ENCODE measurements at regions not wholly inside any gene's neighbourhood (a gene's known extent, or its start where the extent isn't known, plus 50 kb on each side); places are given as distances from the start of the nearest gene placed in this dataset.
"Not testable (repeated sequence)": the region's sequence is repeated elsewhere in the genome, so short reads cannot be mapped to it uniquely, and the experiment has no call there.

DNA sequence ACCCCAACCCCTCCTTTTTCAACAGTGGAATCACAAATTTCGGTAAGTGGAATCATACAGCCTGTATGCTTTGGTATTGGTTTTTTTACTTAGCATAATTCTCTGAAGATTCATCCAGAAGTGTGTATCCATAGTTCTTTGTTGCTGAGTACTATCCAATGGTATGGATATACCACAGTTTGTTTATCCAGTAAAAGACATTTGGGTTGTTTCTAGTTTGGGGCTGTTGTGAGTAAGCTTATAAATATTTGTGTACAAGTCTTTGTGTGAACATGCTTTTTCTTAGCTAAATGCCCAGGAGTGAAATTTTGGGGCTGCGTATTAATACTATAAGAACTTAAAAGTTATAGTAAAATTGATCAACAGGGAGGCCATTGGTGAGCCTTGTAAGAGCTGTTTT lies 57.5 kb upstream of the GC start:
- DNase-seq, result no peak

DNA sequence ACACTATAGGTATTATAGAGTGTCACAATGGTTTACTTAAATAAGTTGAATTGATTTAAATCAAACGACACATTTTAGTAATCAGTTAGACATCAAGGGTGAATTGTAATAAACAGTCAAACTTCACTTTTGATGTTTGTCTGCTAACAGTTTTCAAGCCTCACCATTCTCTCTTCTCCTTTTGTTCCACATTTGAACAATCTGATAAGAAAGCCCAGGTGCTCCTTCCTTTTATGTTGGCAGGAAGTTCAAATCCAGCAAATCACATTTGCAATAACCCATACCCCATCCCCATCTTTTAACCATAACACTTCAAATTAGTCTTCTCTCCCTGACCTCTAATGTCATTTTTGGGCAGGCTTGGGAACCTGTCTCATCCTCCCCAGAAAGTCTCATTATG lies 63.4 kb upstream of the GC start:
- DNase-seq, result no peak

DNA sequence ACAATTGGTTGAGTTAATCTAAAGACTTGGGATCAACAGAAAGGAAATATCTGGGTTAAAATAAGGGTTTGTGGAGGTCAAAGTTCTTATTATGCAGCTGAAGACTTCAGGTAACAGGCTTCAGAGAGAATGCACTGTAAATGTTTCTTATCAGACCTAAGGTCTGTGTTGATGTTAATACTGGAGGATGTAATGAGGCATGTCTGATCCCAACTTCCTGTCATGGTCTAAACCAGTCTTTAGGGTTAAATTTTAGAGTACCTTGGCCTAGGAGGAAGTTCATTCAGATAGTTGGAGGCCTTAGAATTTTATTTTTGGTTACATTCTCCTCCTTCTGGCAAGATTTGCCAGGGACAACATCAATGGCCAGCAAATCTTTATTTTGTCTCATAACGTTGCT lies 72.1 kb upstream of the GC start:
- DNase-seq, result no peak

DNA sequence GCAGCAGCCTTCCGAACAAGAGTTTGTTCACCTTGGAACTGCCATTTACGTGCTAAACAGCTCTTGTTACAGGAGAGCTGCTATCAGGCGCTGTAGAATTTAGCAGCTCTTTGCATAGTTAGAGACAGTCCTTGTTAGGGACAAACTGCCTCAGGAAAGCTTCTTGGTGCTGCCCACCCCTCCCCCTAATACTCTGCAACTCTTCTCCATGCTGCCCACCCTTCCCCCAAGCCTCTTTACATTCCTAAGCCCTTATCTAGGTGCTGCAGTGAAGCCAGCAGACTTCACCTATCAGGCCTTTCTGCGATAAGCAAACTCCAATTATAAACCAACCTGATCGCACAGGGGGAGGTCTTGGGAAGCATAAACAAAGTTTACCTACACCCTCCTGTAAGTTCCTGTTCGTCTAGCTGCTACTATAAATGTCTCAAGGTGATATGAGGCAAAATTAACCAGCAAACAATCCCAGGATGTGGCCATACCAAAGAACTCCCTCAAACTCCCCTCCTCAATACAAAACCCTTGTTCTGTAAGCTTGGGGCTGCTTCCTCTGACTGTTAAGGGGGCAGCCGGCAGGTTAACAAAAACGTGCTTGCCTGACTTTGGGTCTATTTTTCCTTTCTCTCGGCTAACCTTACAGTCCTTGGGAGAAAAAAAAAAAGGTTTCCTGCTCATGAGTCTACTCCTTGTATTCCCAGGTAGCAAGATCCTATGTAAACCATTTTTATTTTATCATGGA lies 74.0 kb upstream of the GC start:
- DNase-seq, result no peak

DNA sequence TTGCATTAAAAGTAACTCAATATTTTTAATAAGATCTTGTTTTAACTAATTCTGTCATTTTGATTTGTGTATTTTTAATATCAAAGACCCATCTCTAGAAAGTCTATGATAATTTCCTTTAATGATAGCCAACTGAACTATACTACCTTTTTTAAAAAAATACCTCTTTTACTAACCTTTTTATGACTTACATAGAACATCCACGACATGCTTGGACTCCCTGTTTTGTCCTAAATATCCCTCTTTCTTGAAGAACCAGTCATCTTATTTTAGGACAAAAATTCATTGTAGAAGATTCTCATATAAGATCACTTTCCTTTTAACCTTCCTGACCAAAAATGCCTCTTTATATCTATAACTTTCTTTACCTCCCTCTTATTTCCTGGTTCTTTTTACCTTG lies 76.8 kb upstream of the GC start:
- peak in 1 of 2 experiments; percentile 31 for DNase-seq

- DNase-seq, result no peak
Measured at GRCh38 chr4:71862315-71862714, 78.4 kb upstream of the GC start.

GRCh38 chr4:71863457-71863856 lies 79.6 kb upstream of the GC start:
- no peak for DNase-seq

GRCh38 chr4:71864380-71864779 lies 80.5 kb upstream of the GC start:
- DNase-seq, result no peak

- DNase-seq, result no peak
Measured at GRCh38 chr4:71866212-71866885, 82.5 kb upstream of the GC start.

DNA sequence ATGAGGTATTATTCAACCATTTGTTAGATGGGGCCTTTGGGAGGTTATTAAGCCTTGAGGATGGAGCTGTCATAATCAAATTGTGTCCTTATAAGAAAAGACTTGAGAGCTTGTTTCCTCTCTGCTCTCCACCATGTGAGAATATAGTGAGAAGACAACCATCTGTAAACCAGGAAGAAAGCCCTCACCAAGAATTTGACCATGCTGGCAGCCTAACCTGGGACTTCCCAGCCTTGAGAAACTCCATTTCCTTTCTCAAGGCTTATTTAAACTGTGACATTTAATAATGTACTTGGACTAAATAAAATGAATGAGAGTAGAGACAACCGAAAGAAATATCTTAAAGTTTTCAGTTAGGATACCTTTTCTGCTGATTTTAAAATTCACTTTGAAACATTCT lies 83.7 kb upstream of the GC start:
- no peak for DNase-seq

DNA sequence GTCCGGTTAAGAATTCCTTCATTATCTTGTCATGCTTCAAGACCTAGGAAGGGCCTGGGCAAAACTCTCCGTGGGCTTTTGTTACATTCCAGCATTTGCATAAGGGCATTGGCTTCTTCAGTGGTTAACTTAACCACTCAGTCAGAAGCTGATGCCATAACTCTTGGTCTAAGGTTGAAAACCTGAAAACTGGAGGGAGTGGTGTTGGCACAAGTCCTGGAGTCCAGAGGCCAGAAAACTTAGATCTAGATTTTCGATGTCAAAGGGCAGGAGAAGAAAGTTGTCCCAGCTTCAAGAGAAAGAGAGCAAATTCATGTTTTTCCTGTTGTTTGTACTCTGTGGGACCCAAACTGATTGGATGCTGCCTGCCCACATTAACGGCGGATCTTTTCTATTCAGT lies 86.6 kb upstream of the GC start:
- no peak for DNase-seq

GRCh38 chr4:71872221-71872620 lies 88.3 kb upstream of the GC start:
- DNase-seq, result no peak

DNA sequence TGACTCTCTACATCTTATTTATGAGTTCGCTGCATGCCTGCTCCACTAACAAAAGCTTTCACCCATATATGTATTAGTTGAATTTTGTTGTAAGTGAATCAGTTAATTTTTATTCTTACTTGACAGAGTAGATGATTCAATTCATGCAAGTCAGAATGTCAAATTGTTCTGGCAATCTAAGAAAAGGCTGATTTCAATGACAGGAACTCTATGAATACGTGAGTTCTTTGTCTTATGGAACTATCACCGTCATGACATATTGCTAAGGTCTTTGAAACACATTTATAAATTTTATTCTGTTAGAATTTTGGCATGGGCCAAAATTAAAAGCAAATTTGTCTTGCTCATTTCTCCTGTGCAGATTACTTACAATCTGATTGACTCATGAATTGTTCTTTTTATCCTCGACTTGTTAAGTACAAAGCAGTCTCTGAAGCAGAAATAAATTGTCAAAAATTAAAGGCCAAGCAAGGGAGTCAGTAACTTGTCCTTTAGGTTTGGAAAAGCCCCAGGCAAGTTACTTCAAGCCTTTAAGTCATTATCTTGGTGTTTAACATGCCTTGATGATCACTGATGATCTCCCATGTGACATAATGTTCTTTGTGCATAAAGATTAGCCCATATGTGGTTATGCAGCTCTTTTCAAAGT lies 89.0 kb upstream of the GC start:
- DNase-seq, result no peak

DNA sequence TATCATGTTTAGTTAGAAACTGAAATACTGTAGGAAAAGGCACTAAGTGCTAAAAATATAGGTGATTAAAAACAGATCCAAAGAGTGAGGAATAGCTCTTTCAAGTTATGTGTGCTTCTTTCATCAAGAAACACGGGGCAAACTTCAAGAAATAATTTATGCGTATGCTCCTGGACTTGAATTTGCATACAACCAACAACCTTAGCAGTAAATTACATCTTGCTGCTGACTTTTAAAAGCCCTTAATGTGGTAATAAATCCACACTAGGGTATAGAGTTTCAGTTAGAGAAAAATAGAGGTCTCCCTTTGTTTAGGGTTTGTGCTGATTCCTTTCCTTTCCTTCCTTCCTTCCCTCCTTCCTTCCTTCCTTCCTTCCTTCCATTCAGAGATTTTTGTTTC lies 94.5 kb upstream of the GC start:
- DNase-seq, result no peak

DNA sequence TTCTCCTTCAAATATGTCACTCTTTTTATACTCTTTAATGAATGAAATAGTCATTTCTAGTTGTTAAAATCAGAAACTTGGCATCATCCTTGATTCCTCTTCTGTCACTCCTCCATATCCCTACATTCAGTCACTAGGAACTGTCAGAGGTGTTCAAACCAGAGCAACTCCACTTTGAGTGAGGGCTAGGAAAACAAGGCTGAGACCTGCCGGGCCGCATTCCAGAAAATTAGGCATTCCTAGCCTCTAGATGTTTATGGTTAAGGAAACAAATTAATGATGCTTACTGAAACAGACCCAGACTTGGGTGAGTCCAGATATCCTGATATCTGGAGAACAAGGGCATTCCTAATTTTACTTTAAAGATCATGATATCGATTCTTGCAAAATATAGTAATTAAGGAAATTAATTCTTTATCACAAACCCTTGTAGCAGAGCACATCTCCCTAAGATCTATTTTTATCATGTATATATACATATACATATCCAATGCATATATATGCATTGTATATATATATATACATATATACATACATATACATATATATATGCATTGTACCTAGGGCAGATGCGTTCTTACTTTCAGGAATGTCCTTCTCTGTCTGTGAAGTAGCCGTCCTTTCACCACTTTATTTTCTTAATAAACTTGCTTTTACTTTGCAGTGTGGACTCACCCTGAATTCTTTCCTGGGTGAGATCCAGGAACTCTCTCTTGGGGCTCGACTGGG lies 98.4 kb upstream of the GC start:
- no peak for DNase-seq

GRCh38 chr4:71900366-71900765 lies 116.5 kb upstream of the GC start:
- not testable (repeated sequence) for DNase-seq

- DNase-seq, result peak in 1 of 2 experiments; percentile 14
Measured at GRCh38 chr4:71905594-71905993, 121.7 kb upstream of the GC start.

DNA sequence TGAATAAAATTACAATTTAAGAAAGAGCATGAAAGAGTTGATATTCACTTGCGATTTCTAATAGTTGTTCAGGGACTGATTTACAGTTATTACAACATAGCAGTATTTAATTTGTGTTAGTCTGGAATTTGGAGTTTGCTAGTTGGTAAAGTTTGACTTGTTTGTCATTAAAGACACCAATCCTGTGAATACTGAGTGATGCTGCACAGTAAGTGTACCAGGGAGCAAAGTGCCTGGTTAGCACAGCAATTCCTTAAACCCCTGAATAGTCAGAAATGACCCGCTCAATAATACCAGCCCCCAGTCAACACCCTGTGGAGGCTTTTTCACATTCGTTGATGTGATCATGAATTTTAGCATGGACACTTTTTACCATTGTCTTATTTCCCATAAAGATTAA lies 122.2 kb upstream of the GC start:
- no peak for DNase-seq

DNA sequence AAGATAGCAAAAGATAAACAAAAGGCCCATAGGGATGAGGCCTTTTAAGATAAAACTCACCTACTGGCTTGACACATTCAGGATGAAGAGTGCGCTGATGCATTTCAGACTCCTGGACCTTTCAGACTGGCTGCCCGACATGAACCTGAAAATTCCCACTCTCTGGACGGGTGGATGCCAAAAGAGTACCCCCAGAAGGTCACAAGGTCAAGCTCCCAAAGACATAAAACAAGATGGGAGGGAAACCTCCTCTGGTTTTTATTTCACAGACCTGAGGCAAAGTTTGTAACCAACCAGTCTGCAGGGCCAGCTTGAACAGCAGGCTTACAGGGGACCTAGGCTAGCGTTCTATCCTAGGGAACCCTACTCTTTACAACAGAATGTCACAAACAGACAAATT lies 123.2 kb upstream of the GC start:
- DNase-seq, result no peak

DNA sequence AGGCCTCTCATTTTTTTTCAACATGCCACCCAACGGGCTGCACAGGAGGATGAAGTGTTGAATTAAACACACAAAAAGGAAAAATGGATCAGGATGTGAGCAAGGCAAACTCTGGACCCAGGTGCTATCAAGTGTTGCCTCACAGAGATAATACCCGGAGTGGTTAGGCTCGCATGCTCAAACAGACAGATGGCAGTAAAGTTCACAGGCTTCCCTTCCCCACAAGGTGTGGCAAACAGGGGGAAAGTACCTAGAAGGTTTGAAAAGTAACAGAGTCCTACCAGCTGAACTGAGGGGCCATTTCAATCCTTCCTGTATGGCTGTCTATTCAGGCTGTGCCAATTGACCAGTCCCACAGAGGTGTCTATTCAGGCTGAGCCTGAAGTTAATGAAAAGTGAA lies 123.9 kb upstream of the GC start:
- no peak for DNase-seq

- DNase-seq, result no peak
Measured at GRCh38 chr4:71913275-71913674, 118.5 kb upstream of the NPFFR2 start.

DNA sequence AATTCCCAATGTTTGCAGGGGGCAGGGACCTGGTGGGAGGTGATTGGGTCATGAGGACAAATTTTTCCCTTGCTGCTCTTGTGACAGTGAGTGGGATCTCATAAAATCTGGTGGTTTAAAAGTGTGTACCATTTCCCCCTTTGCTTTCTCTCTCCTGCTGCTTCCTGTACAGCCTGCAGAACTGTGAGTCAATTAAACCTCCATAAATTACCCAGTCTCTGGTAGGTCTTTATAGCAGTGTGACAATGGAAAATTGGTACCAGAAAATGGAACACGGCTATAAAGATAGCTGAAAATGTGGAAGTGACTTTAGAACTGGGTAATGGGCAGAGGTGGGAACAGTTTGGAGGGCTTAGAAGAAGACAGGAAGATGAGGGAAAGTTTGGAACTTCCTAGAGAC lies 108.7 kb upstream of the NPFFR2 start:
- DNase-seq, result no peak

DNA sequence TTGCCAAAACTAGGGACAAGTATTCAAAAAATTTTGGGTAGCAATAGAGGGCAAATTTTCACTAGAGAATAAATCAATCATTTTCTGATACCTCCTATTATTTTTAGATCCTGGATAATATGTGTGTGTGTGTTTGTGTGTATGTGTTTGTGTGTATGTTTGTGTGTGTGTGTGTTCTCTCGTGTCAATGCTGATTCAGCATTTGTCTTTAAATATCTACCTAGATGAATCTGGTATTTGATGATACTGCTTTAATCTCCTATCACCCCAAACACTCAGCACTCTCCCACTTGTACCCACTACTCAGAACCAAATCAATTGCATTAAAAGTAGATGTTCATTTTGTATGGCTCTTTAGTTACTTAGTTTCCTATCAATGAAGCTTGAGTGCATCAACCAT lies 101.3 kb upstream of the NPFFR2 start:
- DNase-seq, result no peak

GRCh38 chr4:71932941-71933340 lies 98.9 kb upstream of the NPFFR2 start:
- DNase-seq, result no peak

Data from Kasumi-1 (cell line).